ENCODE measurements at regions not wholly inside any gene's neighbourhood (a gene's known extent, or its start where the extent isn't known, plus 50 kb on each side); places are given as distances from the start of the nearest gene placed in this dataset.

DNA sequence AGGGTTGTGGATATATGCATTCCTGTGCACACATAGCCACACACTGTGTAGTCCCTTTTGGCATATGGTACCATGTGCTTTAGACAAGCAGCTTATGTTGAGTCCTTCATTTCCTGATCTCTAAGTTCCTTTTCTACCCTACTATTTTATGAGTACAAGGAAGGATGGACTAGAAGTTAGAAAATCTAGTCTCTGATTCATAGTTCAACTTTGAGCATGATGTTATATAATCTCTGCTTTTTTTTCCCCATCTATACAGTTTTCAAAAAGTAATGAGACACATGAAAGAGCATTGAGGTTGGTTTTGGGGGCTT is 123.6 kb downstream of the PLEKHG1 start:
- TF ChIP-seq, protein P1, sequence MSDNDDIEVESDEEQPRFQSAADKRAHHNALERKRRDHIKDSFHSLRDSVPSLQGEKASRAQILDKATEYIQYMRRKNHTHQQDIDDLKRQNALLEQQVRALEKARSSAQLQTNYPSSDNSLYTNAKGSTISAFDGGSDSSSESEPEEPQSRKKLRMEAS (IDR thresholded peaks at IDR 0.05; ENCODE audit: insufficient read depth, insufficient read length): no peak
- no peak for TF ChIP-seq POLR2AphosphoS5 (IDR thresholded peaks at IDR 0.05; ENCODE audit: insufficient read depth, low read depth, low read length)
- TF ChIP-seq, protein P2, sequence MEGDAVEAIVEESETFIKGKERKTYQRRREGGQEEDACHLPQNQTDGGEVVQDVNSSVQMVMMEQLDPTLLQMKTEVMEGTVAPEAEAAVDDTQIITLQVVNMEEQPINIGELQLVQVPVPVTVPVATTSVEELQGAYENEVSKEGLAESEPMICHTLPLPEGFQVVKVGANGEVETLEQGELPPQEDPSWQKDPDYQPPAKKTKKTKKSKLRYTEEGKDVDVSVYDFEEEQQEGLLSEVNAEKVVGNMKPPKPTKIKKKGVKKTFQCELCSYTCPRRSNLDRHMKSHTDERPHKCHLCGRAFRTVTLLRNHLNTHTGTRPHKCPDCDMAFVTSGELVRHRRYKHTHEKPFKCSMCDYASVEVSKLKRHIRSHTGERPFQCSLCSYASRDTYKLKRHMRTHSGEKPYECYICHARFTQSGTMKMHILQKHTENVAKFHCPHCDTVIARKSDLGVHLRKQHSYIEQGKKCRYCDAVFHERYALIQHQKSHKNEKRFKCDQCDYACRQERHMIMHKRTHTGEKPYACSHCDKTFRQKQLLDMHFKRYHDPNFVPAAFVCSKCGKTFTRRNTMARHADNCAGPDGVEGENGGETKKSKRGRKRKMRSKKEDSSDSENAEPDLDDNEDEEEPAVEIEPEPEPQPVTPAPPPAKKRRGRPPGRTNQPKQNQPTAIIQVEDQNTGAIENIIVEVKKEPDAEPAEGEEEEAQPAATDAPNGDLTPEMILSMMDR (IDR thresholded peaks at IDR 0.05; ENCODE audit: extremely low read depth in 1 of 2, insufficient read depth in 1 of 2, low read depth in 1 of 2, low read length in 2 of 2): no peak
- TF ChIP-seq POLR2A (IDR thresholded peaks at IDR 0.05; ENCODE audit: low read depth, low read length): no peak
- no peak for TF ChIP-seq EZH2 (IDR thresholded peaks at IDR 0.05; ENCODE audit: borderline replicate concordance, low read depth, low read length, severe bottlenecking)
- no peak for TF ChIP-seq FOS (IDR thresholded peaks at IDR 0.05; ENCODE audit: borderline replicate concordance, insufficient read depth, low read length)
- no peak for TF ChIP-seq MYC (IDR thresholded peaks at IDR 0.05; ENCODE audit: low read depth, low read length)
- TF ChIP-seq GATA2 (IDR thresholded peaks at IDR 0.05; ENCODE audit: insufficient read depth, insufficient read length, low read depth, low read length): no peak
- no peak for TF ChIP-seq JUN (IDR thresholded peaks at IDR 0.05; ENCODE audit: borderline replicate concordance, insufficient read depth, insufficient read length, low read depth)

All from endothelial cell of umbilical vein (primary cell).